GM23248 (cell line): ENCODE measurements at regions not wholly inside any gene's neighbourhood (a gene's known extent, or its start where the extent isn't known, plus 50 kb on each side); places are given as distances from the start of the nearest gene placed in this dataset.

Experiments used
- EZH2 ChIP-seq: fragments of 200-600 bp; sonication (generic); IDR thresholded peaks from 2 replicates; pipeline ENCODE4 v1.6.1; 2018; ENCODE audit warnings: antibody characterized with exemption, mild to moderate bottlenecking; ENCODE audit not compliant: insufficient read depth, poor library complexity, severe bottlenecking
- EZH2phosphoT487 ChIP-seq: fragments of 200-600 bp; sonication (generic); IDR thresholded peaks from 2 replicates; pipeline ENCODE4 v1.6.1; 2018; ENCODE audit warnings: antibody characterized with exemption, moderate library complexity, mild to moderate bottlenecking, low read depth; ENCODE audit not compliant: insufficient read depth

- TF ChIP-seq EZH2 (no peak), EZH2phosphoT487 (no peak)
Observed at GRCh38 chr2:41886757-41887156, 161.1 kb upstream of the PKDCC start.
